HL-60 (cell line): ENCODE measurements at regions not wholly inside any gene's neighbourhood (a gene's known extent, or its start where the extent isn't known, plus 50 kb on each side); places are given as distances from the start of the nearest gene placed in this dataset.

Source experiments
- CTCF ChIP-seq: IDR thresholded peaks from one replicate; pipeline ENCODE4 v1.5.1; 2011; ENCODE audit warnings: low read length, control low read depth, inconsistent platforms; ENCODE audit not compliant: insufficient read depth
- GABPA ChIP-seq: IDR thresholded peaks from 2 replicates; pipeline ENCODE4 v1.6.1; 2012; ENCODE audit warnings: low read depth
- SPI1 ChIP-seq: IDR thresholded peaks from 2 replicates; pipeline ENCODE4 v1.6.1; 2012; ENCODE audit warnings: low read depth, mild to moderate bottlenecking, borderline replicate concordance

GRCh38 chr1:73824065-73824464 lies 373.9 kb downstream of the LRRIQ3 start:
- TF ChIP-seq CTCF = no peak
- no peak for TF ChIP-seq SPI1
- TF ChIP-seq GABPA = no peak
